ACC112 (cell line): ENCODE measurements at regions not wholly inside any gene's neighbourhood (a gene's known extent, or its start where the extent isn't known, plus 50 kb on each side); places are given as distances from the start of the nearest gene placed in this dataset.
"Not testable (repeated sequence)": the region's sequence is repeated elsewhere in the genome, so short reads cannot be mapped to it uniquely, and the experiment has no call there.

Experiments used
- H2AFZ ChIP-seq: fragments of 200-600 bp; sonication (generic); one replicate; pipeline ENCODE4 v1.6.0; 2017; ENCODE audit warnings: antibody characterized with exemption, low read length; ENCODE audit not compliant: unreplicated experiment
- H3K27ac ChIP-seq: fragments of 200-600 bp; sonication (generic); 2 replicates; pipeline ENCODE4 v1.5.1; 2014; ENCODE audit warnings: low read depth, mild to moderate bottlenecking, antibody characterized with exemption, low read length, moderate library complexity
- H3K27me3 ChIP-seq: fragments of 200-600 bp; sonication (generic); 2 replicates; pipeline ENCODE4 v1.6.1; 2014; ENCODE audit warnings: mild to moderate bottlenecking, antibody characterized with exemption, low read length, moderate library complexity, mixed read lengths; ENCODE audit not compliant: insufficient read depth
- H3K36me3 ChIP-seq: fragments of 200-600 bp; sonication (generic); 2 replicates; pipeline ENCODE4 v1.6.1; 2016; ENCODE audit warnings: mild to moderate bottlenecking, antibody characterized with exemption, low read length, moderate library complexity, mixed read lengths; ENCODE audit not compliant: insufficient read depth
- H3K4me1 ChIP-seq: fragments of 200-600 bp; sonication (generic); one replicate; pipeline ENCODE4 v1.6.1; 2016; ENCODE audit warnings: low read length, mixed read lengths; ENCODE audit not compliant: insufficient read depth, unreplicated experiment, control insufficient read depth
- H3K4me3 ChIP-seq: fragments of 200-600 bp; sonication (generic); 2 replicates; pipeline ENCODE4 v1.5.1; 2014; ENCODE audit warnings: mild to moderate bottlenecking, low read depth, low read length
- H3K79me2 ChIP-seq: fragments of 200-600 bp; sonication (generic); one replicate; pipeline ENCODE4 v1.6.0; 2016; ENCODE audit warnings: low read length; ENCODE audit not compliant: control insufficient read depth, unreplicated experiment, insufficient read depth

GRCh38 chr6:2611092-2611491 lies 139.6 kb downstream of the MYLK4 start:
- H3K4me1 ChIP-seq = peaks cover 5% of the 10 kb centered on the region
- no peak overlapping the region for H3K27ac ChIP-seq
- no peaks in the 10 kb centered on the region for H3K27me3 ChIP-seq
- no peaks in the 10 kb centered on the region for H3K36me3 ChIP-seq
- H3K79me2 ChIP-seq = no peaks in the 10 kb centered on the region
- no peak overlapping the region for H3K4me3 ChIP-seq
- no peak overlapping the region for H2AFZ ChIP-seq

GRCh38 chr6:2608503-2608902 lies 142.2 kb downstream of the MYLK4 start:
- peaks cover 5% of the 10 kb centered on the region for H3K4me1 ChIP-seq
- no peak overlapping the region for H3K4me3 ChIP-seq
- H3K27me3 ChIP-seq = no peaks in the 10 kb centered on the region
- H3K36me3 ChIP-seq = no peaks in the 10 kb centered on the region
- H3K27ac ChIP-seq = no peak overlapping the region
- H2AFZ ChIP-seq = no peak overlapping the region
- no peaks in the 10 kb centered on the region for H3K79me2 ChIP-seq

GRCh38 chr6:2600363-2600762 lies 150.4 kb downstream of the MYLK4 start:
- H2AFZ ChIP-seq = no peak overlapping the region
- H3K27ac ChIP-seq = no peak overlapping the region
- no peaks in the 10 kb centered on the region for H3K36me3 ChIP-seq
- no peak overlapping the region for H3K4me3 ChIP-seq
- no peaks in the 10 kb centered on the region for H3K27me3 ChIP-seq
- no peaks in the 10 kb centered on the region for H3K79me2 ChIP-seq
- no peaks in the 10 kb centered on the region for H3K4me1 ChIP-seq

GRCh38 chr6:2599817-2600216 lies 150.9 kb downstream of the MYLK4 start:
- Histone ChIP-seq H2AFZ (no peak overlapping the region), H3K4me1 (no peaks in the 10 kb centered on the region), H3K4me3 (no peak overlapping the region), H3K79me2 (no peaks in the 10 kb centered on the region), H3K27ac (no peak overlapping the region), H3K27me3 (no peaks in the 10 kb centered on the region), H3K36me3 (no peaks in the 10 kb centered on the region)

GRCh38 chr6:2598867-2599266 lies 151.9 kb downstream of the MYLK4 start:
- Histone ChIP-seq H3K4me1 (no peaks in the 10 kb centered on the region), H3K27ac (no peak overlapping the region), H3K36me3 (no peaks in the 10 kb centered on the region), H3K27me3 (no peaks in the 10 kb centered on the region), H3K4me3 (no peak overlapping the region), H2AFZ (no peak overlapping the region), H3K79me2 (no peaks in the 10 kb centered on the region)

- Histone ChIP-seq H3K27me3 (no peaks in the 10 kb centered on the region), H3K27ac (no peak overlapping the region), H3K79me2 (no peaks in the 10 kb centered on the region), H3K4me3 (no peak overlapping the region), H3K36me3 (no peaks in the 10 kb centered on the region), H3K4me1 (no peaks in the 10 kb centered on the region), H2AFZ (no peak overlapping the region)
These were observed 152.7 kb downstream of the MYLK4 start for GRCh38 chr6:2597991-2598390.

GRCh38 chr6:2597457-2597856 lies 153.3 kb downstream of the MYLK4 start:
- H3K4me1 ChIP-seq, H3K27me3 ChIP-seq, H3K79me2 ChIP-seq, H2AFZ ChIP-seq, H3K4me3 ChIP-seq, H3K27ac ChIP-seq, H3K36me3 ChIP-seq: not testable (repeated sequence)

- Histone ChIP-seq H2AFZ (no peak overlapping the region), H3K79me2 (no peaks in the 10 kb centered on the region), H3K27me3 (no peaks in the 10 kb centered on the region), H3K4me1 (no peaks in the 10 kb centered on the region), H3K4me3 (no peak overlapping the region), H3K27ac (no peak overlapping the region), H3K36me3 (no peaks in the 10 kb centered on the region)
These were observed 154.5 kb downstream of the MYLK4 start for GRCh38 chr6:2596222-2596621.

GRCh38 chr6:2594868-2595267 lies 155.9 kb downstream of the MYLK4 start:
- no peaks in the 10 kb centered on the region for H3K36me3 ChIP-seq
- H3K4me3 ChIP-seq = no peak overlapping the region
- H2AFZ ChIP-seq = no peak overlapping the region
- H3K27ac ChIP-seq = no peak overlapping the region
- no peaks in the 10 kb centered on the region for H3K4me1 ChIP-seq
- no peaks in the 10 kb centered on the region for H3K27me3 ChIP-seq
- no peaks in the 10 kb centered on the region for H3K79me2 ChIP-seq

GRCh38 chr6:2593167-2593566 lies 157.6 kb downstream of the MYLK4 start:
- Histone ChIP-seq H3K4me3 (no peak overlapping the region), H3K27ac (no peak overlapping the region), H3K27me3 (no peaks in the 10 kb centered on the region), H3K36me3 (no peaks in the 10 kb centered on the region), H3K79me2 (no peaks in the 10 kb centered on the region), H3K4me1 (no peaks in the 10 kb centered on the region), H2AFZ (no peak overlapping the region)

- Histone ChIP-seq H3K79me2 (no peaks in the 10 kb centered on the region), H2AFZ (no peak overlapping the region), H3K27me3 (no peaks in the 10 kb centered on the region), H3K4me3 (no peak overlapping the region), H3K36me3 (no peaks in the 10 kb centered on the region), H3K4me1 (no peaks in the 10 kb centered on the region), H3K27ac (no peak overlapping the region)
These were observed 161.5 kb downstream of the MYLK4 start for GRCh38 chr6:2589171-2589661.
